Stimulated activated naive CD8-positive, alpha-beta T cell treated with anti-CD3 and anti-CD28 coated beads, Interleukin-15, Interleukin-2, amounts not matched to agents 100 ng/mL and 50 ng/mL, for 24 hours (primary cell): ENCODE measurements at regions not wholly inside any gene's neighbourhood (a gene's known extent, or its start where the extent isn't known, plus 50 kb on each side); places are given as distances from the start of the nearest gene placed in this dataset.
"Not testable (repeated sequence)": the region's sequence is repeated elsewhere in the genome, so short reads cannot be mapped to it uniquely, and the experiment has no call there.

Experiments
- H3K27ac Mint-ChIP-seq: one replicate; pipeline ENCODE4 v1.8.0; 2021; ENCODE audit warnings: mild to moderate bottlenecking, mixed read lengths
- H3K27me3 Mint-ChIP-seq: one replicate; pipeline ENCODE4 v1.8.0; 2021; ENCODE audit warnings: mixed read lengths
- H3K36me3 Mint-ChIP-seq: one replicate; pipeline ENCODE4 v1.8.0; 2021; ENCODE audit warnings: low read depth, mixed read lengths
- H3K4me1 Mint-ChIP-seq: one replicate; pipeline ENCODE4 v1.8.0; 2021; ENCODE audit warnings: low read depth, mixed read lengths
- H3K4me3 Mint-ChIP-seq: one replicate; pipeline ENCODE4 v1.8.0; 2021; ENCODE audit warnings: mild to moderate bottlenecking, mixed read lengths
- H3K9me3 Mint-ChIP-seq: one replicate; pipeline ENCODE4 v1.8.0; 2021; ENCODE audit warnings: mixed read lengths

- H3K4me1 Mint-ChIP-seq = no peaks in the 10 kb centered on the region
- H3K27ac Mint-ChIP-seq = no peak overlapping the region
- peaks cover 5% of the 10 kb centered on the region for H3K27me3 Mint-ChIP-seq
- H3K4me3 Mint-ChIP-seq = no peak overlapping the region
- H3K9me3 Mint-ChIP-seq = no peaks in the 10 kb centered on the region
- no peaks in the 10 kb centered on the region for H3K36me3 Mint-ChIP-seq
Measured at GRCh38 chr7:32658034-32658433, 162.7 kb downstream of the AVL9 start.

- H3K9me3 Mint-ChIP-seq, H3K27ac Mint-ChIP-seq, H3K36me3 Mint-ChIP-seq, H3K4me3 Mint-ChIP-seq, H3K4me1 Mint-ChIP-seq: not testable (repeated sequence)
- H3K27me3 Mint-ChIP-seq = peaks cover 18% of the 10 kb centered on the region
Measured at GRCh38 chr7:32654549-32654948, 159.3 kb downstream of the AVL9 start.

- not testable (repeated sequence) for H3K27ac Mint-ChIP-seq, H3K4me3 Mint-ChIP-seq, H3K9me3 Mint-ChIP-seq, H3K4me1 Mint-ChIP-seq, H3K36me3 Mint-ChIP-seq
- H3K27me3 Mint-ChIP-seq = peaks cover 45% of the 10 kb centered on the region
Measured at GRCh38 chr7:32650356-32650755, 155.1 kb downstream of the AVL9 start.

GRCh38 chr7:32648408-32649156 lies 153.3 kb downstream of the AVL9 start:
- H3K4me1 Mint-ChIP-seq = no peaks in the 10 kb centered on the region
- H3K27ac Mint-ChIP-seq = no peak overlapping the region
- no peaks in the 10 kb centered on the region for H3K9me3 Mint-ChIP-seq
- H3K36me3 Mint-ChIP-seq = no peaks in the 10 kb centered on the region
- H3K4me3 Mint-ChIP-seq = no peak overlapping the region
- H3K27me3 Mint-ChIP-seq = peaks cover 45% of the 10 kb centered on the region

- peaks cover 42% of the 10 kb centered on the region for H3K27me3 Mint-ChIP-seq
- H3K27ac Mint-ChIP-seq, H3K4me1 Mint-ChIP-seq, H3K36me3 Mint-ChIP-seq, H3K4me3 Mint-ChIP-seq, H3K9me3 Mint-ChIP-seq: not testable (repeated sequence)
Measured at GRCh38 chr7:32645255-32645654, 150.0 kb downstream of the AVL9 start.

GRCh38 chr7:32643194-32643593 lies 147.9 kb downstream of the AVL9 start:
- H3K4me3 Mint-ChIP-seq = no peak overlapping the region
- peaks cover 14% of the 10 kb centered on the region for H3K4me1 Mint-ChIP-seq
- no peaks in the 10 kb centered on the region for H3K36me3 Mint-ChIP-seq
- no peaks in the 10 kb centered on the region for H3K9me3 Mint-ChIP-seq
- H3K27me3 Mint-ChIP-seq = peaks cover 24% of the 10 kb centered on the region
- H3K27ac Mint-ChIP-seq = no peak overlapping the region

- no peak overlapping the region for H3K4me3 Mint-ChIP-seq
- H3K27me3 Mint-ChIP-seq = peaks cover 8% of the 10 kb centered on the region
- H3K9me3 Mint-ChIP-seq = no peaks in the 10 kb centered on the region
- H3K4me1 Mint-ChIP-seq = peaks cover 26% of the 10 kb centered on the region
- no peak overlapping the region for H3K27ac Mint-ChIP-seq
- H3K36me3 Mint-ChIP-seq = no peaks in the 10 kb centered on the region
Measured at GRCh38 chr7:32639122-32639521, 143.8 kb downstream of the AVL9 start.

- peak overlapping the region; percentile 43 for H3K27ac Mint-ChIP-seq
- not testable (repeated sequence) for H3K27me3 Mint-ChIP-seq, H3K9me3 Mint-ChIP-seq, H3K36me3 Mint-ChIP-seq
- H3K4me3 Mint-ChIP-seq = peak overlapping the region; percentile 15
- H3K4me1 Mint-ChIP-seq = peaks cover 26% of the 10 kb centered on the region
Measured at GRCh38 chr7:32638479-32639121, 143.3 kb downstream of the AVL9 start.
